ENCODE measurements at regions not wholly inside any gene's neighbourhood (a gene's known extent, or its start where the extent isn't known, plus 50 kb on each side); places are given as distances from the start of the nearest gene placed in this dataset.
A peak's percentile ranks its signal among the peaks of the same experiment; 100 is the strongest.

GRCh38 chr1:234994436-234995295 is 134.0 kb downstream of the TOMM20 start:
- DNase-seq (ENCODE audit: low read depth in 1 of 2, low spot score in 1 of 2): no peak
- Histone ChIP-seq H3K27ac (replicated peaks) (peak overlapping the region; percentile 42), H3K4me3 (replicated peaks; ENCODE audit: insufficient read depth, low read length) (no peak overlapping the region), H3K27me3 (ENCODE audit: insufficient read depth, poor library complexity, severe bottlenecking) (no peaks in the 10 kb centered on the region)
- TF ChIP-seq SPI1 (IDR thresholded peaks at IDR 0.05; ENCODE audit: borderline replicate concordance, low read depth): peak; percentile 33; the same call in 1 of the 2 replicates
- no peak for TF ChIP-seq POLR2AphosphoS5 (IDR thresholded peaks at IDR 0.05; ENCODE audit: low read depth)

DNA sequence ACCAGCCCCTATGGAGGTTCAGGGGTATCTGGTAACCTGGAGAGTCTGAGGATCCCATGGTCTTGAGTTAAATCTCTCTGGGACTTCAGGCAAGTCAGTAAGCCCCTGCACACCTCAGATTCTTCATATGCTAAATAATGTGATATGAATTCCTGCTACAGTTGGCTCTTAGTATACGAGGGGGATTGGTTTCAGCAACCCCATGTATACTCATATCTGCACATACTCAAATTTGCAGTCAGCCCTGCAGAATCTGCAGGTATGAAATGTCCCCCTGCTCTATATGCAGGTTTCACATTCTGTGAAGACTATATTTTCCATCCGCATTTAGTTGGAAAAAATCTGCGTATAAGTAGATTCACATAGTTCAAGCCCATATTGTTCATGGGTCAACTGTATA is 136.6 kb downstream of the TOMM20 start:
- no peak overlapping the region for H3K4me3 ChIP-seq (replicated peaks; ENCODE audit: insufficient read depth, low read length)

DNA sequence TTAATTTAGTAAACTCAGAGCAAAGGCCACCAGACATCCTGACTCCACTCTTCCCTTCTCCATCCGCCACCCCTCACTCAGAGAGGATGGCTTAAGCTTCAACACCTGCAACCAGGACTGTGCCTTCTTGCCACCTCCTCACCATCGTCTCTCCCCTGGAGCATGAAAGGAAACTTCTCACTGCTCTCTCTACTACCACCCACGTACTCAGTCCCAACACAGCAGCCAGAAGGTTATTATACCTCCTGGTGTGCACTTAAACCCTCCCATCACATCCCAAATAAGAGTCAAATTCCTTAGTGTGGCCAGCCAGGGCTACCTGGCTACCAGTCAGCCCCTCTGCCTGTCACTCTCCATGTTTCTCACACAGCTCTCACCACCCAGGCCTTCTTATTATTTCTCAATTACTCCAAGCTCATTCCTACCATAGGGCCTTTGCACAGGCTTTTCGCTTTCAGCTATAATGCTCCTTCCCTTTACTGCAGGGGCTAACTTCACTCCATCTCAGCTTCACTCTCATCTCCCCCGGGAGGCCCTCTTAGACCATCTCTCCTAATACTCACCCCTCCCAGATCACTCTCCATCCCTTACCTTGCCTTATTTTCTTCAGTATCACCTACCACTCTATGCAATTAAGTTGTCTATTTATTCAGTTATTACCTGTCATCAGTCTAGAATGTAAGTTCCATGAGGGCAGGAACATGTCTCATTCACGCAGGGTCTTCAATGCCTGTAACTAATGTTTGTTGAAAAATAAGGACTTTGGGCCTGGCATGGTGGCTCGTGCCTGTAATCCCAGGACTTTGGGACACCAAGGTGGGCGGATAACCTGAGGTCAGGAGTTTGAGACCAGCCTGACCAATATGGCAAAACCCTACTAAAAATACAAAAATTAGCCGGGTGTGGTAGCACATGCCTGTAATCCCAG is 137.5 kb downstream of the TOMM20 start:
- Histone ChIP-seq H3K4me3 (replicated peaks; ENCODE audit: insufficient read depth, low read length) (no peak overlapping the region), H3K27ac (replicated peaks) (no peak overlapping the region), H3K27me3 (ENCODE audit: insufficient read depth, poor library complexity, severe bottlenecking) (no peaks in the 10 kb centered on the region)
- TF ChIP-seq, protein P1, sequence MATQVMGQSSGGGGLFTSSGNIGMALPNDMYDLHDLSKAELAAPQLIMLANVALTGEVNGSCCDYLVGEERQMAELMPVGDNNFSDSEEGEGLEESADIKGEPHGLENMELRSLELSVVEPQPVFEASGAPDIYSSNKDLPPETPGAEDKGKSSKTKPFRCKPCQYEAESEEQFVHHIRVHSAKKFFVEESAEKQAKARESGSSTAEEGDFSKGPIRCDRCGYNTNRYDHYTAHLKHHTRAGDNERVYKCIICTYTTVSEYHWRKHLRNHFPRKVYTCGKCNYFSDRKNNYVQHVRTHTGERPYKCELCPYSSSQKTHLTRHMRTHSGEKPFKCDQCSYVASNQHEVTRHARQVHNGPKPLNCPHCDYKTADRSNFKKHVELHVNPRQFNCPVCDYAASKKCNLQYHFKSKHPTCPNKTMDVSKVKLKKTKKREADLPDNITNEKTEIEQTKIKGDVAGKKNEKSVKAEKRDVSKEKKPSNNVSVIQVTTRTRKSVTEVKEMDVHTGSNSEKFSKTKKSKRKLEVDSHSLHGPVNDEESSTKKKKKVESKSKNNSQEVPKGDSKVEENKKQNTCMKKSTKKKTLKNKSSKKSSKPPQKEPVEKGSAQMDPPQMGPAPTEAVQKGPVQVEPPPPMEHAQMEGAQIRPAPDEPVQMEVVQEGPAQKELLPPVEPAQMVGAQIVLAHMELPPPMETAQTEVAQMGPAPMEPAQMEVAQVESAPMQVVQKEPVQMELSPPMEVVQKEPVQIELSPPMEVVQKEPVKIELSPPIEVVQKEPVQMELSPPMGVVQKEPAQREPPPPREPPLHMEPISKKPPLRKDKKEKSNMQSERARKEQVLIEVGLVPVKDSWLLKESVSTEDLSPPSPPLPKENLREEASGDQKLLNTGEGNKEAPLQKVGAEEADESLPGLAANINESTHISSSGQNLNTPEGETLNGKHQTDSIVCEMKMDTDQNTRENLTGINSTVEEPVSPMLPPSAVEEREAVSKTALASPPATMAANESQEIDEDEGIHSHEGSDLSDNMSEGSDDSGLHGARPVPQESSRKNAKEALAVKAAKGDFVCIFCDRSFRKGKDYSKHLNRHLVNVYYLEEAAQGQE (IDR thresholded peaks at IDR 0.05; ENCODE audit: insufficient replicate concordance, low read depth): no peak
- TF ChIP-seq GABPA (IDR thresholded peaks at IDR 0.05; ENCODE audit: low read depth): no peak
- TF ChIP-seq, protein P2, sequence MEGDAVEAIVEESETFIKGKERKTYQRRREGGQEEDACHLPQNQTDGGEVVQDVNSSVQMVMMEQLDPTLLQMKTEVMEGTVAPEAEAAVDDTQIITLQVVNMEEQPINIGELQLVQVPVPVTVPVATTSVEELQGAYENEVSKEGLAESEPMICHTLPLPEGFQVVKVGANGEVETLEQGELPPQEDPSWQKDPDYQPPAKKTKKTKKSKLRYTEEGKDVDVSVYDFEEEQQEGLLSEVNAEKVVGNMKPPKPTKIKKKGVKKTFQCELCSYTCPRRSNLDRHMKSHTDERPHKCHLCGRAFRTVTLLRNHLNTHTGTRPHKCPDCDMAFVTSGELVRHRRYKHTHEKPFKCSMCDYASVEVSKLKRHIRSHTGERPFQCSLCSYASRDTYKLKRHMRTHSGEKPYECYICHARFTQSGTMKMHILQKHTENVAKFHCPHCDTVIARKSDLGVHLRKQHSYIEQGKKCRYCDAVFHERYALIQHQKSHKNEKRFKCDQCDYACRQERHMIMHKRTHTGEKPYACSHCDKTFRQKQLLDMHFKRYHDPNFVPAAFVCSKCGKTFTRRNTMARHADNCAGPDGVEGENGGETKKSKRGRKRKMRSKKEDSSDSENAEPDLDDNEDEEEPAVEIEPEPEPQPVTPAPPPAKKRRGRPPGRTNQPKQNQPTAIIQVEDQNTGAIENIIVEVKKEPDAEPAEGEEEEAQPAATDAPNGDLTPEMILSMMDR (IDR thresholded peaks at IDR 0.05; ENCODE audit: insufficient read depth, low read length): no peak
- no peak for TF ChIP-seq SPI1 (IDR thresholded peaks at IDR 0.05; ENCODE audit: borderline replicate concordance, low read depth)
- no peak for TF ChIP-seq POLR2AphosphoS5 (IDR thresholded peaks at IDR 0.05; ENCODE audit: low read depth)
- no peak for DNase-seq (ENCODE audit: low read depth in 1 of 2, low spot score in 1 of 2)

More for the DNA sequence above, 136.6 kb downstream of the TOMM20 start:
- Histone ChIP-seq H3K27ac (replicated peaks) (no peak overlapping the region), H3K27me3 (ENCODE audit: insufficient read depth, poor library complexity, severe bottlenecking) (no peaks in the 10 kb centered on the region)
- TF ChIP-seq POLR2AphosphoS5 (IDR thresholded peaks at IDR 0.05; ENCODE audit: low read depth) (no peak), SPI1 (IDR thresholded peaks at IDR 0.05; ENCODE audit: borderline replicate concordance, low read depth) (no peak), GABPA (IDR thresholded peaks at IDR 0.05; ENCODE audit: low read depth) (no peak)
- TF ChIP-seq, protein P2 (IDR thresholded peaks at IDR 0.05; ENCODE audit: insufficient read depth, low read length): no peak
- TF ChIP-seq, protein P1 (IDR thresholded peaks at IDR 0.05; ENCODE audit: insufficient replicate concordance, low read depth): no peak
- DNase-seq (ENCODE audit: low read depth in 1 of 2, low spot score in 1 of 2): no peak

DNA sequence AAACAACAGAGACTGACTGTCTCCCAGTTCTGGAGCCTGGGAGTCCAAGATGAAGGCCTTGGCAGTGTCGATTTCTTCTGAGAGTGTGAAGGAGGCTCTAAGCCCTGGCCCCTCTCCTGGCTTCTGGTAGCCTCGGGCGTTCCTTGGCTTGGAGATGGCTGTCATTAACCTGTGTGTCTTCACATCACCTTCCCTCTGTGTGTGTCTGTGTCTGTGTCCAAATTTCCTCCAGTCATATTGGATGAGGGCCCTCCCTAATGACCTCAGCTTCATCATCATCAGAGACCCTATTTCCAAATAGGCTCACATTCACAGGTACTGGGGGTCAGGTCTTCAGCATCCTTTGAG is 138.3 kb downstream of the TOMM20 start:
- no peak for DNase-seq (ENCODE audit: low read depth in 1 of 2, low spot score in 1 of 2)
- Histone ChIP-seq H3K4me3 (replicated peaks; ENCODE audit: insufficient read depth, low read length) (no peak overlapping the region), H3K27ac (replicated peaks) (no peak overlapping the region), H3K27me3 (ENCODE audit: insufficient read depth, poor library complexity, severe bottlenecking) (no peaks in the 10 kb centered on the region)
- TF ChIP-seq GABPA (IDR thresholded peaks at IDR 0.05; ENCODE audit: low read depth) (no peak), SPI1 (IDR thresholded peaks at IDR 0.05; ENCODE audit: borderline replicate concordance, low read depth) (no peak), POLR2AphosphoS5 (IDR thresholded peaks at IDR 0.05; ENCODE audit: low read depth) (no peak)
- TF ChIP-seq, protein P1 (IDR thresholded peaks at IDR 0.05; ENCODE audit: insufficient replicate concordance, low read depth): no peak
- TF ChIP-seq, protein P2 (IDR thresholded peaks at IDR 0.05; ENCODE audit: insufficient read depth, low read length): no peak

Measured in HL-60 (cell line).